Liver (tissue), 8 donors: ENCODE measurements at regions not wholly inside any gene's neighbourhood (a gene's known extent, or its start where the extent isn't known, plus 50 kb on each side); places are given as distances from the start of the nearest gene placed in this dataset.

Experiments
- DNase-seq: peaks from one replicate; pipeline ENCODE4 v3.0.0-alpha.2; 2017; ENCODE audit warnings: low spot score
- H3K27ac ChIP-seq, 2 donors: one replicate each; pipeline ENCODE4 v1.7.0; 2013; ENCODE audit warnings: inconsistent platforms in 2 of 2, low read length in 2 of 2, control low read depth in 1 of 2, low read depth in 1 of 2, mild to moderate bottlenecking in 1 of 2
- H3K27me3 ChIP-seq, 4 donors: one replicate each; pipeline versions ENCODE4 v1.6.1 to v1.7.0; 2013; ENCODE audit warnings: low read length in 3 of 4, inconsistent platforms in 1 of 4, mild to moderate bottlenecking in 1 of 4, moderate library complexity in 1 of 4; ENCODE audit not compliant: control insufficient read depth in 4 of 4, insufficient read depth in 4 of 4
- H3K36me3 ChIP-seq, 4 donors: one replicate each; pipeline versions ENCODE4 v1.6.1 to v1.7.0; 2013; ENCODE audit warnings: low read length in 3 of 4, mild to moderate bottlenecking in 3 of 4, low read depth in 1 of 4, moderate library complexity in 1 of 4; ENCODE audit not compliant: control insufficient read depth in 4 of 4, insufficient read depth in 3 of 4
- H3K4me1 ChIP-seq, 4 donors: one replicate each; pipeline versions ENCODE4 v1.6.1 to v1.7.0; 2013; ENCODE audit warnings: low read length in 3 of 4, mild to moderate bottlenecking in 3 of 4, moderate library complexity in 1 of 4; ENCODE audit not compliant: control insufficient read depth in 4 of 4, insufficient read depth in 4 of 4
- H3K4me3 ChIP-seq, 3 donors: one replicate each; pipeline versions ENCODE4 v1.6.1 to v1.7.0; 2013; ENCODE audit warnings: low read length in 3 of 3, control low read depth in 1 of 3, low read depth in 1 of 3, mild to moderate bottlenecking in 1 of 3
- H3K9ac ChIP-seq, 2 donors: one replicate each; pipeline ENCODE4 v1.7.0; 2013; ENCODE audit warnings: low read length in 2 of 2, mild to moderate bottlenecking in 2 of 2, moderate library complexity in 2 of 2, control low read depth in 1 of 2, low read depth in 1 of 2
- H3K9me3 ChIP-seq, 4 donors: one replicate each; pipeline versions ENCODE4 v1.6.1 to v1.7.0; 2013; ENCODE audit warnings: low read length in 3 of 4; ENCODE audit not compliant: control insufficient read depth in 4 of 4
- ATF3 ChIP-seq: IDR thresholded peaks from 2 replicates; pipeline ENCODE4 v1.6.1; 2016; ENCODE audit warnings: antibody characterized with exemption
- CTCF ChIP-seq: fragments of 150-350 bp; IDR thresholded peaks from 2 replicates; pipeline ENCODE4 v1.5.1; 2017; ENCODE audit warnings: improper control_type of control experiment, low read depth, low read length; ENCODE audit not compliant: missing input control
- EGR1 ChIP-seq, 2 donors: IDR thresholded peaks; 2 replicates each; pipeline ENCODE4 v1.6.1; 2016 to 2018; ENCODE audit warnings: antibody characterized with exemption in 2 of 2, low read depth in 2 of 2
- FOXA1 ChIP-seq: IDR thresholded peaks from 2 replicates; pipeline ENCODE4 v1.6.1; 2016; ENCODE audit warnings: antibody characterized with exemption
- GABPA ChIP-seq, 2 donors: IDR thresholded peaks in 1 of 2; conservative IDR thresholded peaks in 1 of 2; 2 replicates each; pipeline ENCODE4 v1.6.1; 2016; ENCODE audit warnings: antibody characterized with exemption in 2 of 2, mild to moderate bottlenecking in 1 of 2, moderate library complexity in 1 of 2
- HNF4A ChIP-seq, 2 donors: conservative IDR thresholded peaks; 2 replicates each; pipeline ENCODE4 v1.6.1; 2016; ENCODE audit warnings: antibody characterized with exemption in 2 of 2, mild to moderate bottlenecking in 2 of 2
- HNF4G ChIP-seq: IDR thresholded peaks from 2 replicates; pipeline ENCODE4 v1.6.1; 2016; ENCODE audit warnings: antibody characterized with exemption
- JUND ChIP-seq, 2 donors: IDR thresholded peaks; 2 replicates each; pipeline ENCODE4 v1.6.1; 2016; ENCODE audit warnings: antibody characterized with exemption in 2 of 2
- MAX ChIP-seq: IDR thresholded peaks from 2 replicates; pipeline ENCODE4 v1.6.1; 2016; ENCODE audit warnings: antibody characterized with exemption
- NR2F2 ChIP-seq: IDR thresholded peaks from 2 replicates; pipeline ENCODE4 v1.6.1; 2016; ENCODE audit warnings: antibody characterized with exemption
- RAD21 ChIP-seq, 2 donors: IDR thresholded peaks; 2 replicates each; pipeline ENCODE4 v1.6.1; 2016; ENCODE audit warnings: antibody characterized with exemption in 2 of 2, mild to moderate bottlenecking in 2 of 2
- REST ChIP-seq: IDR thresholded peaks from 2 replicates; pipeline ENCODE4 v1.6.1; 2016; ENCODE audit warnings: antibody characterized with exemption, mild to moderate bottlenecking
- RXRA ChIP-seq, 2 donors: IDR thresholded peaks; 2 replicates each; pipeline ENCODE4 v1.6.1; 2017 to 2018; ENCODE audit warnings: antibody characterized with exemption in 2 of 2, mild to moderate bottlenecking in 1 of 2
- SP1 ChIP-seq: IDR thresholded peaks from 2 replicates; pipeline ENCODE4 v1.6.1; 2018; ENCODE audit warnings: antibody characterized with exemption, mild to moderate bottlenecking
- TAF1 ChIP-seq: conservative IDR thresholded peaks from 2 replicates; pipeline ENCODE4 v1.6.1; 2016; ENCODE audit warnings: antibody characterized with exemption, mild to moderate bottlenecking
- YY1 ChIP-seq: IDR thresholded peaks from 2 replicates; pipeline ENCODE4 v1.6.1; 2016; ENCODE audit warnings: antibody characterized with exemption, mild to moderate bottlenecking
- ZBTB33 ChIP-seq: IDR thresholded peaks from 2 replicates; pipeline ENCODE4 v1.6.1; 2016; ENCODE audit warnings: antibody characterized with exemption
- WGBS: extraction: QIAGEN DNeasy Blood & Tissue Kit; methylation state at CpG from one replicate; pipeline ENCODE4 v1.1.7; 2013; 5-methylcytosine and 5-hydroxymethylcytosine counted together
- donor health status: healthy.
- donor health status: healthy.
- donor health status: healthy.
- donor health status: healthy.
- donor health status: healthy.

- Histone ChIP-seq H3K4me3 (no peak overlapping the region), H3K27me3 (no peaks in the 10 kb centered on the region), H3K27ac (no peak overlapping the region), H3K9me3 (no peaks in the 10 kb centered on the region), H3K4me1 (no peaks in the 10 kb centered on the region), H3K36me3 (no peaks in the 10 kb centered on the region), H3K9ac (no peak overlapping the region)
- WGBS, result 72% methylated on average over 1 of the region's 1 CpG
- DNase-seq, result no peak
- no peak for TF ChIP-seq TAF1
- no peak for TF ChIP-seq RXRA (IDR thresholded peaks at IDR 0.05)
- TF ChIP-seq YY1, result no peak
- TF ChIP-seq EGR1 (IDR thresholded peaks at IDR 0.05; ENCODE audit: low read depth in 2 of 2), result no peak
Observed at GRCh38 chr7:52830801-52831200, 204.6 kb upstream of the POM121L12 start.

- Histone ChIP-seq H3K27ac (no peak overlapping the region), H3K9ac (no peak overlapping the region), H3K27me3 (no peaks in the 10 kb centered on the region), H3K9me3 (peaks cover 2 to 4% (median 2%) of the 10 kb centered on the region in 4 donors), H3K4me1 (no peaks in the 10 kb centered on the region), H3K4me3 (no peak overlapping the region), H3K36me3 (no peaks in the 10 kb centered on the region)
- no peak for DNase-seq
- TF ChIP-seq ATF3, result no peak
- TF ChIP-seq REST, result no peak
- TF ChIP-seq FOXA1, result no peak
- no peak for TF ChIP-seq YY1
- TF ChIP-seq ZBTB33, result no peak
- no peak for TF ChIP-seq HNF4A (conservative IDR thresholded peaks at IDR 0.05)
- no peak for TF ChIP-seq SP1
- TF ChIP-seq CTCF, result no peak
- TF ChIP-seq HNF4G, result no peak
- no peak for TF ChIP-seq TAF1
- TF ChIP-seq JUND (IDR thresholded peaks at IDR 0.05), result no peak
- TF ChIP-seq GABPA (IDR thresholded peaks at IDR 0.05 in 1 of 2, conservative IDR thresholded peaks at IDR 0.05 in 1 of 2), result no peak
- TF ChIP-seq NR2F2, result no peak
- no peak for TF ChIP-seq MAX
- no peak for TF ChIP-seq RAD21 (IDR thresholded peaks at IDR 0.05)
- no peak for TF ChIP-seq EGR1 (IDR thresholded peaks at IDR 0.05; ENCODE audit: low read depth in 2 of 2)
- WGBS, result 51% methylated on average over 6 of the region's 6 CpGs
Observed at GRCh38 chr7:52826515-52827265, 208.7 kb upstream of the POM121L12 start.
